Activated CD4-positive, alpha-beta T cell treated with anti-CD3 and anti-CD28 coated beads, Interleukin-2, amount 50 U/mL, for 4 hours (primary cell): ENCODE measurements at regions not wholly inside any gene's neighbourhood (a gene's known extent, or its start where the extent isn't known, plus 50 kb on each side); places are given as distances from the start of the nearest gene placed in this dataset.
"Not testable (repeated sequence)": the region's sequence is repeated elsewhere in the genome, so short reads cannot be mapped to it uniquely, and the experiment has no call there.

ENCODE experiments used
- DNase-seq, 2 experiments: peaks; one replicate each; pipeline ENCODE4 v3.0.0-alpha.2; 2020

- no peak for DNase-seq
Measured at GRCh38 chr3:182148360-182148759, 436.6 kb downstream of the SOX2 start.

- DNase-seq = no peak
Measured at GRCh38 chr3:182149594-182149993, 437.9 kb downstream of the SOX2 start.

DNA sequence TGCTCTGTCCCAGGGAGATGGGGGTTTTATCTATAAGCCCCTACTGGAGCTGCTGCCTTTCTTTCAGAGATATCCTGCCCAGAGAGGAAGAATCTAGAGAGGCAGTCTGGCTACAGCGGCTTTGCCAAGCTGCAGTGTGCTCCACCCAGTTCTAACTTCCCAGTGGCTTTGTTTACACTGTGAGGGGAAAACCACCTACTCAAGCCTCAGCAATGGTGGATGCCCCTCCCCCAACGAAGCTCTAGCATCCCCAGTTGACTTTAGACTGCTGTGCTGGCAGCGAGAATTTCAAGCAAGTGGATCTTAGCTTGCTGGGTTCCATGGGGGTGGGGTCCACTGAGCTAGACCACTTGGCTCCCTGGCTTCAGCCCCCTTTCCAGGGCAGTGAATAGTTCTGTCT is 444.6 kb downstream of the SOX2 start:
- DNase-seq = not testable (repeated sequence)

DNA sequence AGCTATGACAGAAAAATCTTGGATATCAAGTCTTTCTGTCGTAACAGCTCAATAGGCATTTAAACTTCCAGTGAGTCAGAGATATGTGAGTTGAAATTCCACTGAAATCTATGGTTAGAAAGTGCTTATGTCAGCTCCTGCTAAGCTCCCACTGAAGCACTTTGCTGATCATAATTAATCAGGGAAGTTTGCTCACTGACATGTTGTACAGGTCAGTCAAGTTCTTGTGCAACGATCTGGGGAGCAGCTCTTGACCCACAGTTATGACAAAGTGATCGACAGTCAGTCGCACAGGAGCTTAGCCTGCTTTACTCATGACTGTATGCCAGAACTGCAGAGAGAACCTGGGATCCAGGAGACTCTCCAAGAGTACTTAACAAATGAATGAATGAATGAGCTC is 453.5 kb downstream of the SOX2 start:
- no peak for DNase-seq

DNA sequence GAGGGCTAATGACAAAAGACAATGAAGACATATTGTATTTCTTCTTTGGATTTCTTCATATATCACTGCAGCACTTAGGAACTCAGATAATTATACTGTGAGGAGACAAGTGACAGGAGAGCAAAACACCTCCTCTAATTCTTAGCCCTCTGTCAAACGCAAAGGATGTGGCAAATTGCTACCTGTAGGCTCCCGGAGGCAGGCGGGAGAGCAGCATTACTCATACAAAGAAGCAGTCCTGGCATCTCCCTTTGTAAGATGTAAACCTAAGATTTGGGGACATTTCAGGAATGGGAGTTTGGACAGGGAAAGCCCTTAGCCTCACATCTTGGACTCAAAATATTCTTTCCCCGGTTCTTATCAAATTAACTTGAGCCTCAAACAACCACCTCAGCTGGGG is 460.8 kb downstream of the SOX2 start:
- DNase-seq = no peak

- no peak for DNase-seq
Measured at GRCh38 chr3:182178488-182179200, 466.9 kb downstream of the SOX2 start.

GRCh38 chr3:182179631-182180030 is 467.9 kb downstream of the SOX2 start:
- no peak for DNase-seq

DNA sequence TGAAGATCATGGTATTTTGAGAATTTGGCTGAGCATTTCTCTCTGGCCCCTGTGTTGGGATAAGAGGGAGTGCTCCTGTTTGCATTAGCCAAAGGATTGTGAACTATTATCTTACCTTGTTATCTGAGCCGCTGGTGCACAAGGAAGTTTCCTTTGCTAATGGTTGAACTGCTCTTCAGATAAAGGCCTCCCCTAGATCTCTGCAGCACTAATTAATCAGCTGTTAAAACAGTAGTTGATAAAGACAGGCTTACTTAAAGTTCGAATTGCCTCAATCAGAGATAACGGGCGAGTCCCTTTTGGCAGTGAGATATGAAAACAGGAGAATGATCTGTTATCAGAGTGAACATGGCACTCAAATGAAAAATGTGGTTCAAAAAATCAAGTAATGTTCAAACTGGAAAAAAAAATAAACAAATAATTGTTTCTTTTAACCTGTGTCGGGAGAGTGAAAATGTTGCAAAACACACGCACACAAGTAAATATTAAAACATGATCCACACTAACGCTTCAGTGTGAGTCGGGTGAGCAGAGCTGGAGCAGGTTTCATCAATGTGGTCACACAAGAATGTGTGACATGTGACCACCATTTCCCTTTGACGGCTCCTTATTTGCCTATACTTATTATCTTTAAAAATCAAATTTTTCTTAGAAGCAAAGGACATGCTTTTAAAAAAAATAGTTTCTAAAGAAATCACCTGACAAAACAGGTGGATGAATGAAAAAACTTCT is 469.1 kb downstream of the SOX2 start:
- no peak for DNase-seq

DNA sequence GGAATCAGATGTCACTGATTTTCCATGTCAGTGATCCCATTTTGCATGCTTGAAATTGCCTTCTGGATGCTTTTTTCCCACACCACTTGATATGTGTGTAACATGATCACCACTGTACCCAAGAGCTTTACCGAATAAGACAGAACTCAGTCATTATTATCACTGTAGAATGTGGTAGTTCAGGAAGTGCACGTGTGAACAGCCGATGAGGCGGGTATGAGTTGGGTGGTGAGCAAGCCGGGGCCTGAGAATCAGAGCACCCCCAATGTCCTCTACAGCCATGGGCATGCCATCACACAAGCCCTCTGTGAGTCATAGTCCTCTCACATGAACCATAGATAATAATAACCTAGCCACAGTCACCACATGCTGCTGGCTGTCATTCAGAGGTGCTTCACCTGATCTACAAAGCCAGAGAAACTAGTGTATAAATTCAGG is 470.8 kb downstream of the SOX2 start:
- no peak for DNase-seq

DNA sequence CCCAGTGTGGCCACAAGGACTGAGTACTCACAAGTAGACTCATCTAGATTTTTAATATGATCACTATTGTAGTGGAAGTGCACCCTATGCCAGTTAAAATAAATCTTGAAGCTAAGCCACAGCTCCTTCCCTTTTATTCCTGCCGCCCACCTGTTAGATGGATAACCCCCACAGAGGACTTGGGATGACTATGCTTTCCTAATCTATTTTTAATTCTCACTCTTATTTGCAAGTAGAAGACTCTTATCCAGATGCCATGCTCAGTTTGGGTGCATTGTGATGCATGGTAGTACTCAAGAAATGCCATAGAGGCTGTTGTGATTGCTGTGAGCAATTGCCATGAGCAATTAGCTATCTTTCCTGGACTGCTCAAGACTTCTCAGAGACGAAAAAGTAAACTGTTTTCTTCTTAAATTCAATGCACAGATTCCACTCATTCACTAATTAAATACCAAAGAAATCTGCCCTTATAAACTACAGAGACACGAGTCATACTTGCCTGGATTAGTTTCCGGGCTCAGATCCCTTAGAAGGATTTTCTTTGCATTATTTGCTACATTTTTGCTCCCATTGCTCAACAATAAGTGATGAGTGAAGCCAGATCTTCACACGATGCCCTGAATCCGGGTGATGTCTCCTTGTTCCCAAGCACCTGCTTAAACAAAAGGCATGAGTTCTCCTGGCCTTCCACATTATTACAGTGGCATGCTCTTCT is 472.1 kb downstream of the SOX2 start:
- no peak for DNase-seq

DNA sequence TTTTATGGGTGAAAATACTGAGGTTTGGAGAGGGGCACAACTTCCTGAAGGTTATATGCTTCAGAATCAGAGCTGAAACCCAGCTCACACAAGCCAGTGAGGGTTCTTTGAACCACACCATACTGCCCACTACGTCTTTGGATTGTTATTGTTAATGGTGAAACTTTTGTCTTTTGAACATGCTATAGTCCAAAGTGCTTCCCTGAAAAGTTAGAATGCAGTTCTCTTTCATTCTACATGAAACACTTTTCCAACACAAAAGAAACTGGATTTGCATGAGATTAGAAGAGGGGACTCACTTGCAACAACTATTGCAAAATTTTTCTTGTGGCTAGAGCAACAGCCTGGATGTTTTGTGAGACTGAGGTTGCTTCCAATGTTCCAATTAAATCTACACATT is 473.6 kb downstream of the SOX2 start:
- no peak for DNase-seq

DNA sequence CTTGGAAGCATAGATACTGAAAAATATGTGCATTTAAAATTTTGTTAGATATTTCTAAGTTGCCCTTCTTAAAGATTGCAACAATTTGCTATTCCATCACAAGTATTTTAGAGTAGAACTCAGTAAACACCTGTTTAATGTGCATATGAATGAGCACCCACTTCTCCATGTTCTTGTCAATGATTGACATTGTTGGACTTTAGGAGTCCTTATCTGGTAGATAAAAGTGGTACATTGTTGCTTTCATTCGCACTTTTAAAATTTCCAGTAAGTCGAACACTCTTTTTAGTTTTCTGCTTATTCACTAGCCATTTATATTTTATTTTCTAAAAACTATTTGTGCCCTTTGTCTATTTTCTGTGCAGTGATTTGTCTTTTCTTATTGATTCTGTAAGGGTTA is 478.3 kb downstream of the SOX2 start:
- no peak for DNase-seq

GRCh38 chr3:182198345-182198744 is 486.6 kb downstream of the SOX2 start:
- DNase-seq = no peak

DNA sequence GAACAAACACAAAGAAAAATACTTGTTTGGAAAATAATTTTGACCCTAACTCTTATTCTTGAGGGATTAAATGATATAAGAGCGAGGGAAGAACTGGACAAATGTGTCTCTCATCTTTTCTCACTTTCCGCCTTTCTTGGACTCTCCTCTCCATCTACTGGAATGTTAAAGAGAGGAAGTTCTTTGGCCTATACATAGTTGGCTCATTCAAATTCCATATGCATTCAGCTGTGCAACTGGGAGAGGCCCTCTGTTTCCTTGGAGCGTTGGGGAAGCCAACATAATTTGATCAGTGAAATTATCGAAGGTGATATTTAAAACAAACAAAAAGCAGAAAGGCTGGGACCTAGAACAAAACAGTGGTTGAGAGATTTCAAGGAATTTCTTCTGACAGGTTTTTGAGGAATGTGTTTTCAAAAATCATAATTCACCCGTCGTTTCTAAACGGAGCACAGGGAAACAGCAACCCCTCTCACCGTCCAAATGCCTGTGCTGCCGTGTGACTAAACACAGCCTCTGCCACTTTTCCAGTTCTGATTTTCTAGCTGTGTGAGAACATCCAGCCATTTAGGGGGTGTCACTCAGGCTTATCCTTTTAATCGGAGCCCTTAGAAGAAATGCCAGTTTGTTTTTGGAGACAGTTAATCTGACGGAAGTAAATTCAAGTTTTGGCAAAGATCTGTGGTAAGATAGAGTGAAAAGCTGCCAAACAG is 489.9 kb downstream of the SOX2 start:
- no peak for DNase-seq

DNA sequence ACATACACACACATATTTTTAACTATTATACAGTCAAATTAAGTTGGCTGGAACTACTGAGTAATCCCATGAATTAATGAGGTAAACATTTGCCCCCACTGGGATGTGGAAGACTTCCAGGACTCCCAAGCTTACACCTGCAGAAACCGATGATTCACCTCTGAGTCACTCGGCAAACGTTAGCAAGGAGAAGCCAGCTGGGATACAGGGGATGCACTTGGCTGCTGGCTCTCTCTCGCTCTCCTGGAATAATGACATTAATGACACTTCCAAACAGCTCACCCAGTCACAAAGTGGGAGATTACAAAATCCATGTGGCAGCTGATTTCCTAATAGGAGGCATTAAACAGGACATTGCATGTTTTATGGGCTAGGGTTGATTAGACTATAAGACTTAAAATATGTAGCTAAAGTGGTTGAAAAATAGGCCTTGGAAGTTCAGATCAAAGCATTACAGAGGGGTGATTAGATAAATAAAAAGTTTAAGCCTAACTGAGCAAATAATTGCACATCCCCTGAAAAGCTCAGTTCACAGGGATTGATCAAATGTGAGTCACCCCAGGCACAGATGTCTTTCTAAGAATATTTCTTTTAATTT is 500.9 kb downstream of the SOX2 start:
- no peak for DNase-seq

DNA sequence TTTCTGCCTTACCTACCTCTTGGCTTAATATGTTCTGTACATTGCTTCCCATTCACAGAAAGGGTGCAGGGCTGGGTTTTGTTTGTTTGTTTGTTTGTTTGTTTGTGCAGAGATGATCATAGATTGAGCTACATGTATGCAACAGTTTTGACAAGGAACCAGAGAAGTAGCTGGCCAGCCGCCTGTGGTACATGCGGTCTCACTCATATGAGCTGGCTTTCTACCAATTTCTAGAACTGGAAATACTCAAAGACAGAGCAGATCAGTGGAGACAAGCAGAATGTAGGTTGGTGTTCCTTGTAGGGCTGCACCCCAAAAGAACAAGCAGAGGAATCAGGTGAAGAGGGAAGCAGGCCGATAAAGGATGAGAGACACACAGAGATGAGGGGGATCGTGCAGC is 502.7 kb downstream of the SOX2 start:
- DNase-seq = no peak

- DNase-seq = no peak
Measured at GRCh38 chr3:182215881-182216280, 504.2 kb downstream of the SOX2 start.

- no peak for DNase-seq
Measured at GRCh38 chr3:182216311-182216970, 504.7 kb downstream of the SOX2 start.

DNA sequence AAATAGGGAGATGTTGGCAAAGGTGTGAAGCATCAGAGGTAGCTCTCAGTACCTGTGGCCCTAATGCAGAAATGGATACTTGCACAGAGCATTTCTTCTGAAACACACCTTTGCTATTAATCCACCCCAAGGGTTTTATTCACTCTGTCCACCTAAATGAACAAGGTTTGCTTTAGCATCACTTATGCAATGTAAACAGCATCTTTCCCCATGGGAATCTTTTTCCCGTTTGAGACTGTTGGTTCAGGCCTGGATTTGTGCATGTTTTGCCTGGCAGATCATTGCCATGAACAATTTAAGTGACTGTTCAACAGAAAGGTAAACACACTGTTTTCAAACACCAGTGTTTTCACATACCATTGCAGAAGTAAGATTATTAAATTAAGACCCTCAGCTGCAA is 508.3 kb downstream of the SOX2 start:
- DNase-seq = no peak

GRCh38 chr3:182220471-182220870 is 508.7 kb downstream of the SOX2 start:
- DNase-seq = no peak

DNA sequence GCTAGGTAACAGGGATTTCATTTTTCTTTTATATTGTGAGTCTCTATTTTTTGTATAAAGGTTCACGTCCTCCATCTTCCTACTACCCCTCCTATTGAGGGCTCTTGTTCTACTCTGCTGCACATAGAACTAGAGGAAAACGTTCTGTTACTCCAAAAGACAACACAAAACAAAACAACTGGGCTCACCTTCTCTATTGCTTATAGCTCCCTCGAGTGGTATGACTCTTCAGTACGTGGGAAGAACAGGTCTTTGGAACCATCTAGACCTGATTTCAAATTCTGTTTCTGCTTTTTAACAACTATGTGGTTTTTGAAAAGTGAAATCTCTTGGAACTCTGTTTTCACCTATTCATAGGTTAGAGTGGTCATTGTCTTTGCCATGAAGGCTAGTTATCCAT is 515.3 kb downstream of the SOX2 start:
- DNase-seq = no peak

- DNase-seq = no peak
Measured at GRCh38 chr3:182233405-182233804, 521.7 kb downstream of the SOX2 start.
